Left ventricle myocardium inferior (tissue), 1 donor: ENCODE measurements at regions not wholly inside any gene's neighbourhood (a gene's known extent, or its start where the extent isn't known, plus 50 kb on each side); places are given as distances from the start of the nearest gene placed in this dataset.
"Not testable (repeated sequence)": the region's sequence is repeated elsewhere in the genome, so short reads cannot be mapped to it uniquely, and the experiment has no call there.

Source experiments
- DNase-seq: peaks from one replicate; pipeline ENCODE4 v3.0.0-alpha.2; 2020
- H3K27ac ChIP-seq: fragments of 200-600 bp; replicated peaks from 2 replicates; pipeline ENCODE4 v1.8.0; 2021
- H3K27me3 ChIP-seq: fragments of 200-600 bp; 2 replicates; pipeline ENCODE4 v1.8.0; 2021; ENCODE audit warnings: low read depth
- H3K36me3 ChIP-seq: fragments of 200-600 bp; 2 replicates; pipeline ENCODE4 v1.8.0; 2021
- H3K4me1 ChIP-seq: fragments of 200-600 bp; 2 replicates; pipeline ENCODE4 v1.8.0; 2021
- H3K4me3 ChIP-seq: fragments of 200-600 bp; 2 replicates; pipeline ENCODE4 v1.8.0; 2021; ENCODE audit warnings: mild to moderate bottlenecking, moderate library complexity
- H3K9me3 ChIP-seq: fragments of 200-600 bp; replicated peaks from 2 replicates; pipeline ENCODE4 v1.8.0; 2021
- intact Hi-C: fragments of 100-400 bp; cut with micrococcal nuclease; formaldehyde crosslinking; loops from one replicate; pipeline ENCODE4 v1.11.0; 2022
- TF ChIP-seq, protein P1 (sequence below): fragments of 200-600 bp; IDR thresholded peaks from 2 replicates; pipeline ENCODE4 v1.8.0; 2021; ENCODE audit warnings: antibody characterized with exemption, mild to moderate bottlenecking, borderline replicate concordance
- donor health status: DM: no; HTN: yes; CAD: no; lungs with severe emphysema.

DNA sequence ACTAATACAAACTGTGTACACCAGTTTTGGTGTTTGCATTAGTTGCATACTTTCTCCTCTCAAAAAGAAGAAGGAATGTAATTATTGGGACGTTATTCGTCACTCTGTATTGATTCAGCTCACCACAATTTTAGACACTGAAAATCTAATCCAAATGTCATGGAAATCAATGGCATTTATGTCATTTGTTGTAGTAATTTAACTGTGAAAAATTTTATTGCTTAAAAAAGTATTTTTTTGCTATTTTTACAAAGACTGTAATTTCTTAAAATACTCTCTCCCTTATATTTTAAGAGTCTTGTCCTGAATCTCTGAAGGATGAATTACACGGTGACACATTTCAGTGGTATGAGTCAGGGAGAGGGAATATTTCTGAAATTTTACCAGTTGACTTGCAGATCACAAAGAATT, 2117.6 kb downstream of the PCDH9 start:
- H3K27me3 ChIP-seq: no peaks in the 10 kb centered on the region
- intact Hi-C loops: no loop called here

DNA sequence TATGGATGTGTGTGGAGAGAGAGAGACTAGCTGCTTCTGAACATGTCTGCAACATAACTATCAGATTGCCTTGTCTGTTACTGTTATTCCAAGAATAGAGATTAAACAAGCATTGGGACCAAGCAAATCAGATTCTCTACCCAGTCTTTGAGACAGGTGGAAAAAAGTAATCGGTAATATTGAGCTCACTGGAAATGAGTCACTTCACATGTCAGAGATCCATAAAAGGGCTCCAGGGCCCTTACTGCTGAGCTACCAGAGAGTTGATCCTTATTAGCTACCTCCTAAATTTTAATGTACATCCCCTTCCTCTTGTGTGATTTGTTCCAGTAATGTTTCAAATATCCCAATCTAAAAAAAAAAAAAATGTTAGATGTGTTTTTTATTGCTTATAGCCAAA, 2118.0 kb downstream of the PCDH9 start:
- H3K27ac ChIP-seq: no peak overlapping the region
- H3K36me3 ChIP-seq: no peaks in the 10 kb centered on the region
- intact Hi-C loops: no loop called here

More for the DNA sequence above, 2117.6 kb downstream of the PCDH9 start:
- Histone ChIP-seq H3K27ac (no peak overlapping the region), H3K36me3 (no peaks in the 10 kb centered on the region), H3K9me3 (peaks cover 18% of the 10 kb centered on the region), H3K4me3 (no peak overlapping the region), H3K4me1 (no peaks in the 10 kb centered on the region)
- TF ChIP-seq, protein P1, sequence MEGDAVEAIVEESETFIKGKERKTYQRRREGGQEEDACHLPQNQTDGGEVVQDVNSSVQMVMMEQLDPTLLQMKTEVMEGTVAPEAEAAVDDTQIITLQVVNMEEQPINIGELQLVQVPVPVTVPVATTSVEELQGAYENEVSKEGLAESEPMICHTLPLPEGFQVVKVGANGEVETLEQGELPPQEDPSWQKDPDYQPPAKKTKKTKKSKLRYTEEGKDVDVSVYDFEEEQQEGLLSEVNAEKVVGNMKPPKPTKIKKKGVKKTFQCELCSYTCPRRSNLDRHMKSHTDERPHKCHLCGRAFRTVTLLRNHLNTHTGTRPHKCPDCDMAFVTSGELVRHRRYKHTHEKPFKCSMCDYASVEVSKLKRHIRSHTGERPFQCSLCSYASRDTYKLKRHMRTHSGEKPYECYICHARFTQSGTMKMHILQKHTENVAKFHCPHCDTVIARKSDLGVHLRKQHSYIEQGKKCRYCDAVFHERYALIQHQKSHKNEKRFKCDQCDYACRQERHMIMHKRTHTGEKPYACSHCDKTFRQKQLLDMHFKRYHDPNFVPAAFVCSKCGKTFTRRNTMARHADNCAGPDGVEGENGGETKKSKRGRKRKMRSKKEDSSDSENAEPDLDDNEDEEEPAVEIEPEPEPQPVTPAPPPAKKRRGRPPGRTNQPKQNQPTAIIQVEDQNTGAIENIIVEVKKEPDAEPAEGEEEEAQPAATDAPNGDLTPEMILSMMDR: no peak
- no peak for DNase-seq

DNA sequence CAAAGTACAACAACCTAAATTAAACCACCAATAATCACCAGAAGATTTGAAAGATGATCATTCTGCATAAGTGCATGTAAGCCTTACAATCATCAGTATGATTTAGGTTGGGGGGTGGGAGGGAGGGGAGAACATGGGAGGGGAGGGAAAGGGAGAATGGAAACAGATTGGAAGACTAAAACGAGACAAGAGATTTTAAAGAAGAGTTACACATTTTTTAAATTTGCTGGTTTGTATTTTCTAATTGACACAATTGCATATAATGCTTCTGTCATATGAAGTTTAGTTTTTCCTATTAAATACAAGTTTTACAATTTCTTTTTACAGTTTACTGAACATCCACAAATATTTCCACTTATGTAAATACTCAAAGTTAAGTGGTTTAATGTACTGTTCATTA, 2118.9 kb downstream of the PCDH9 start:
- intact Hi-C loops: no loop called here
- no peak overlapping the region for H3K27ac ChIP-seq
- peaks cover 23% of the 10 kb centered on the region for H3K9me3 ChIP-seq
- H3K27me3 ChIP-seq: no peaks in the 10 kb centered on the region
- no peak for DNase-seq
- TF ChIP-seq, protein P1: no peak
- H3K4me1 ChIP-seq: no peaks in the 10 kb centered on the region
- H3K4me3 ChIP-seq: no peak overlapping the region
- no peaks in the 10 kb centered on the region for H3K36me3 ChIP-seq

More for the DNA sequence above, 2118.0 kb downstream of the PCDH9 start:
- H3K9me3 ChIP-seq: peaks cover 19% of the 10 kb centered on the region
- no peak for DNase-seq
- no peak overlapping the region for H3K4me3 ChIP-seq
- TF ChIP-seq, protein P1: no peak
- no peaks in the 10 kb centered on the region for H3K4me1 ChIP-seq
- H3K27me3 ChIP-seq: no peaks in the 10 kb centered on the region

DNA sequence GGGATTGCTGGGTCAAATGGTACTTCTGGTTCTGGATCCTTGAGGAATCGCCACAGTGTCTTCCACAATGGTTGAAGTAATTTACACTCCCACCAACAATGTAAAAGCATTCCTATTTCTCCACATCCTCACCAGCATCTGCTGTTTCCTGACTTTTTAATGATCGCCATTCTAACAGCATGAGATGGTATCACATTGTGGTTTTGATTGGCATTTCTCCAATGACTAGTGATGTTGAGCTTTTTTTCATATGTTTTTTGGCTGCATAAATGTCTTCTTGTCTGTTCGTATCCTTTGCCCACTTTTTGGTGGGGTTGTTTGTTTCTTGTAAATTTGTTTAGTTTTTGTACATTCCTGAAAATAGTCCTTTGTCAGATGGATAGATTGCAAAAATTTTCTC, 2125.7 kb downstream of the PCDH9 start:
- DNase-seq, intact Hi-C loops, H3K4me3 ChIP-seq, H3K4me1 ChIP-seq, H3K27ac ChIP-seq, H3K36me3 ChIP-seq, H3K27me3 ChIP-seq: not testable (repeated sequence)
- H3K9me3 ChIP-seq: peaks cover 43% of the 10 kb centered on the region

DNA sequence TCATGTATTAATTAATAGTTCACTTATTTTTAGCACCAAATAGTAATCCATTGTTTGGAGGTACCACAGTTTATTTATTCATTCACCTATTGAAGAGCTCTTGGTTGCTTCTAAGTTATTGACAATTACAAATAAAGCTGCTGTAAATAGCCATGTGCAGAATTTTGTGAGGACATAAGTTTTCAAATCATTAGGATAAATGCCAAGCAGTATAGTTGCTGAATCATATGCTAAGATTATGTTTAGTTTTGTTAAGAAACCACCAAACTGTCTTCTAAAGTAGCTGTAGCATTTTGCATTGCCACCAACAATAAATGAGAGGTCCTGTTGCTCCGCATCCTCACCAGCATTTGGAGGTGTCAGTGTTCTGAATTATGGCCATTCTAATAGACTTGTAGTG, 2126.8 kb downstream of the PCDH9 start:
- TF ChIP-seq, protein P1: no peak

DNA sequence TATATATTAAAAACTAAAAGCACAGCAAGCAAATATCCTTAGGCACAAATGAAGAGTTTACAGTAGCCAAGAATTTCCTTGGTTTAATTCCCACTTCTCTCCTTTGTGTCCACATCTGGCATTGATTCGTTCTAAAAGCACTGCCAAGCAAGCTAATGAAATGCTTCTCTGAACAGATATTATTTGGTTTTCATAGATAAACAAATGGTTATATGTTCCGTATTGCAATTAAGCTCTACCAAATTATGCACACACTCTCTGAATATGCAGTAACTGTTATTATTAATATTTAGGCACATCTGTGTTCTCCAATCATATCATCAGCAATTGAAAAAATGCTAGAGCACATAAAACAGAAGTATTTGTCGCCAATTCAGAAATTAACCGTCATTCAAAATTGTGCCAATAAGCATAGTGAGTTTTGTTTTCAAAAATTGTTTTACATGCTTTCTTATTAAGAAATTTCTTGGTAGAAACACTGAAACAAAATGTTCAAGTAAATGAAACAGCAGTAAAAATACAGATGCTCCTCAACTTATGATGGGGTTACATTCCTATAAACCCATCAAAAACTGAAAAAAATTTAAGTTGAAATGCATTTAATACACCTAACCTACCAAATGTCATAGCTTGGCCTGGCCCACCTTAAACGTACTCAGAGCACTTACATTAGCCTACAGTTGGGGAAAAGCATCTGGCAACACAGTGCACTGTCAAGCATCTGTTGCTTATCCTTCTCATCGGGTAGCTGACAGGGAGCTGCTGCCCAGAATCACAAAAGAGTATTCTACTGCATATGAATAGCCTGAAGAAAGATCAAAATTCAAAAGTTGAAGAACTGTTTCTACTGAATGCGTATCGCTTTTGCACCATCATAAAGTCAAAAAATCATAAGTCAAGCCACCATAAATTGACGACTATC, 2134.7 kb downstream of the PCDH9 start:
- H3K9me3 ChIP-seq: no peaks in the 10 kb centered on the region
- intact Hi-C loops: no loop called here
- H3K4me1 ChIP-seq: no peaks in the 10 kb centered on the region
- no peak overlapping the region for H3K4me3 ChIP-seq
- H3K27ac ChIP-seq: no peak overlapping the region
- no peaks in the 10 kb centered on the region for H3K27me3 ChIP-seq
- no peaks in the 10 kb centered on the region for H3K36me3 ChIP-seq
- DNase-seq: no peak
- TF ChIP-seq, protein P1: no peak

More for the DNA sequence above, 2126.8 kb downstream of the PCDH9 start:
- Histone ChIP-seq H3K27me3 (no peaks in the 10 kb centered on the region), H3K4me3 (no peak overlapping the region), H3K36me3 (no peaks in the 10 kb centered on the region), H3K27ac (no peak overlapping the region), H3K4me1 (no peaks in the 10 kb centered on the region), H3K9me3 (peaks cover 34% of the 10 kb centered on the region)
- intact Hi-C loops: no loop called here
- DNase-seq: no peak
